ENCODE measurements at regions not wholly inside any gene's neighbourhood (a gene's known extent, or its start where the extent isn't known, plus 50 kb on each side); places are given as distances from the start of the nearest gene placed in this dataset.
"Not testable (repeated sequence)": the region's sequence is repeated elsewhere in the genome, so short reads cannot be mapped to it uniquely, and the experiment has no call there.

GRCh38 chr4:79663865-79664264 lies 255.8 kb upstream of the GK2 start:
- DNase-seq (ENCODE audit: low spot score) = no peak
- in situ Hi-C loops (cut with MboI; ENCODE audit: low sequenced_read_pairs, unreplicated experiment) = no loop called here
- TF ChIP-seq CTCF (IDR thresholded peaks at IDR 0.05; ENCODE audit: borderline replicate concordance, control extremely low read depth, extremely low read depth, insufficient read depth, missing control alignments) = no peak

- in situ Hi-C loops (cut with MboI; ENCODE audit: low sequenced_read_pairs, unreplicated experiment) = no loop called here
- TF ChIP-seq CTCF (IDR thresholded peaks at IDR 0.05; ENCODE audit: borderline replicate concordance, control extremely low read depth, extremely low read depth, insufficient read depth, missing control alignments) = no peak
- DNase-seq (ENCODE audit: low spot score) = no peak
Observed at GRCh38 chr4:79663141-79663540, 255.1 kb upstream of the GK2 start.

- TF ChIP-seq CTCF (IDR thresholded peaks at IDR 0.05; ENCODE audit: borderline replicate concordance, control extremely low read depth, extremely low read depth, insufficient read depth, missing control alignments) = no peak
- in situ Hi-C loops (cut with MboI; ENCODE audit: low sequenced_read_pairs, unreplicated experiment) = no loop called here
- DNase-seq (ENCODE audit: low spot score) = no peak
Observed at GRCh38 chr4:79662651-79663050, 254.6 kb upstream of the GK2 start.

GRCh38 chr4:79661196-79661595 lies 253.2 kb upstream of the GK2 start:
- DNase-seq (ENCODE audit: low spot score) = no peak
- in situ Hi-C loops (cut with MboI; ENCODE audit: low sequenced_read_pairs, unreplicated experiment) = no loop called here
- TF ChIP-seq CTCF (IDR thresholded peaks at IDR 0.05; ENCODE audit: borderline replicate concordance, control extremely low read depth, extremely low read depth, insufficient read depth, missing control alignments) = no peak

- in situ Hi-C loops (cut with MboI; ENCODE audit: low sequenced_read_pairs, unreplicated experiment); DNase-seq (ENCODE audit: low spot score): not testable (repeated sequence)
Observed at GRCh38 chr4:79659308-79659870, 251.4 kb upstream of the GK2 start.

GRCh38 chr4:79657379-79657778 lies 249.4 kb upstream of the GK2 start:
- TF ChIP-seq CTCF (IDR thresholded peaks at IDR 0.05; ENCODE audit: borderline replicate concordance, control extremely low read depth, extremely low read depth, insufficient read depth, missing control alignments) = no peak
- no peak for DNase-seq (ENCODE audit: low spot score)
- in situ Hi-C loops (cut with MboI; ENCODE audit: low sequenced_read_pairs, unreplicated experiment) = no loop called here

- DNase-seq (ENCODE audit: low spot score) = no peak
- in situ Hi-C loops (cut with MboI; ENCODE audit: low sequenced_read_pairs, unreplicated experiment) = no loop called here
- TF ChIP-seq CTCF (IDR thresholded peaks at IDR 0.05; ENCODE audit: borderline replicate concordance, control extremely low read depth, extremely low read depth, insufficient read depth, missing control alignments) = no peak
Observed at GRCh38 chr4:79653871-79654270, 245.8 kb upstream of the GK2 start.
